Nucleus accumbens (tissue), 56 donors: ENCODE measurements at regions not wholly inside any gene's neighbourhood (a gene's known extent, or its start where the extent isn't known, plus 50 kb on each side); places are given as distances from the start of the nearest gene placed in this dataset.

Experiments used
- DNase-seq, 56 donors: peaks; one replicate each; lab custom pipeline; 2025; lab: John Stamatoyannopoulos, UW

DNA sequence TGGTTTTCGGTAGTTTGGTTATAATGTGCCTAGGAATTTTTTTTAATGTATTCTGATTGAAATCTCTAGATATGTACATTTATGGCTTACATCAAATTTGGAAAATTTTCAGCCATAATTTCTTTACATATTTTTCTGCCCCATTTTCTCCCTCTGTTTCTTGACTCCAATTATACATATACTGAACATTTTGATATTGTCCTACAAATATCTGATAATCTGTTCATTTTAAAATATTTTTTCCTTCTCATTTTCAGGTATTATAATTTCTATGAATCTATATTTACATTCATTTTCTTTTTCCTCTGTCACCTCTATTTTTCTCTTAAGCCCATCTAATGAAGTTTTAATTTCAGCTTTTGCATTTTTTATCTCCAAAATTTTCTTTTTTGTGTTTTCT is 82.7 kb upstream of the TMLHE start:
- DNase-seq, result no peak

DNA sequence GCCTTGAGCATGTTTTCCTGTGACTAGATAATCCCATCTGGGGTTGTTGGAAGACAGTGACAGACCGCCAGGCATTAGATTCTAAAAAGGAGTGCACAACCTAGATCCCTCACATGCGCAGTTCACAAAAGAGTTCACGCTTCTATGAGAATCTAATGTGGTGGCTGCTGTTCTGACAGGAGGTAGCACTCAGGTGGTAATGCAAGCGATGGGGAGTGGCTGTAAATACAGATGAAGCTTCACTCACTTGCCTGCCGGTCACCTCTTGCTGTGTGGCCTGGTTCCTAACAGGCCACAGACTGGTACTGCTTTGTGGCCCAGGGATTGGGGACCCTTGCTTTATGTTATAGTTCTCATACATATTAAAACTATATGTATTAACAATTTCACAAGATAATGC is 81.9 kb upstream of the TMLHE start:
- no peak for DNase-seq

DNA sequence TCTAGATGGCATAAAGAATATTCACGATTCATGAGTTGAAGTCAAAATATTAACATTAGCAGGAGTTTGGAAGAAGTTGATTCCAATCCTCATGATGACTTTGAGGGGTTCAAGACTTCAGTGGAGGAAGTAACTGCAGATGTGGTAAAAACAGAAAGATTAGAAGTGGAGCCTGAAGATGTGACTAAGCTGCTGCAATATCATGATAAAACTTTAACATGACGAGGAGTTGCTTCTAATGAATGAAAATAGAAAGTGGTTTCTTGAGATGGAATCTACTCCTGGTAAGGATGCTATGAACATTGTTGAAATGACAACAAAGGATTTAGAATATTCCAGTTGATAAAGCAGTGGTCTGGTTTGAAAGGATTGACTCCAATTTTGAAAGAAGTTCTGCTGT is 70.1 kb upstream of the TMLHE start:
- DNase-seq, result no peak

DNA sequence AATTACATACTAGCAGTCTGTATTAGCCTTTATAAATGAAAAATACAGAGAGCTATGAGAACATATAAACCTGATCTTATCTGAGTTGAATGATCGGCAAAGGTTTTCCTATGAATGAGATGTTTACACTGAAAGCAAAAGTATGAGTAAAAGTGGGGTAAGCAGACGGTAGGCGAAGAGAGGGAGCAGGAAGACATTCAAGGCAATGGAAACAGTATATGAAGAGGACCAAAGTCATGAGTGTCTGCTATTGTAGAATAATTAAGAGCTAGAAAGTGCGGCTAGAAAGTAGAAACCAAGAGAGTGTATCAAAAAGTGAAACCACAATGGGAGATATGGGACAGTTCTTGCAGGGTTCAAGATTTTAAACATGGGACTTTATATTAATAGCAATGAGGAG is 67.0 kb upstream of the TMLHE start:
- no peak for DNase-seq

DNA sequence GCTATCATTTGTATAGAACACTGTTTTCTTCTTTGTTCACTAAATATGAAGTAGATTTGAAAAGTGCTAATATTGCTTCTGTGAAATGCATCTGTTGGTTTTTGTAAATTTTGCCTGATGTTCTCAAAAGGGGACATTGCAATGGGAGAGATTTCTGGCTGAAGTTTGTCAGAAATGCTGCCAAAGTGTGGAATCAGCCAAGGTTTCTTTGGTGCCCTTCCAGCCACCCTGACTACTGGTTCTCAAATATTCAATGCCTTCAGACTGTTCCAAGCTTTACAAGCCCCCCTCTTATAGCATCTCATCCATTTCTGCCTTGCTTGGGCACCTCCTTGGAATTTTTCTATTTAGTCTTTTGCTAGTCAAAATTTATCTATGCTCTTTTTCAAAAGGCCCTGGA is 60.6 kb upstream of the TMLHE start:
- no peak for DNase-seq

DNA sequence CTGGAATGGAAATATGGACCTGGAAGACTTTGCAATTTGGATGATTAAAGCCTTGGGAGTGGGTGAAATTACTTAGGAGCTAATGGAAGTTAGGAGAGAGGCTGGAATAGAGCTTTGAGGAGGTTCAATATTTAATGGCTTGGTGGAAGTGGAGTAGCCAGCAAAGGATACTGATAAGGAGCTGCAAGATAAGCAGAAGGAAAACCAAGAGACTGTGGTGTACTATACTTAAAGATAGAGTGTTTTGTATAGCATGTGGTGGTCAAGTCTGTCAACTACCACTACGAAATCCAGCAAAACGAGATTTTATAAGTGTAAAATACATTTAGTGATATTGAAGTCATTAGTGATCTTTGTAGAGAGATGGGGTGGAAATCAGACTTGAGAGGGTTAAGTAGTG is 54.0 kb upstream of the TMLHE start:
- no peak for DNase-seq
